Endodermal cell (in vitro differentiated cells): ENCODE measurements at regions not wholly inside any gene's neighbourhood (a gene's known extent, or its start where the extent isn't known, plus 50 kb on each side); places are given as distances from the start of the nearest gene placed in this dataset.
"Not testable (repeated sequence)": the region's sequence is repeated elsewhere in the genome, so short reads cannot be mapped to it uniquely, and the experiment has no call there.

Experiments
- DNase-seq: peaks from one replicate; pipeline ENCODE4 v3.0.0-alpha.2; 2017
- H3K27ac ChIP-seq: 2 replicates; pipeline ENCODE4 v1.5.1; 2013; ENCODE audit warnings: mild to moderate bottlenecking, low read depth, low read length, moderate library complexity
- H3K27me3 ChIP-seq: 2 replicates; pipeline ENCODE4 v1.6.1; 2013; ENCODE audit warnings: mild to moderate bottlenecking, low read length, moderate library complexity; ENCODE audit not compliant: insufficient read depth, control insufficient read depth, poor library complexity, severe bottlenecking
- H3K36me3 ChIP-seq: 2 replicates; pipeline ENCODE4 v1.7.0; 2013; ENCODE audit warnings: mild to moderate bottlenecking, low read length, moderate library complexity; ENCODE audit not compliant: control insufficient read depth, insufficient read depth
- H3K4me1 ChIP-seq: one replicate; pipeline ENCODE4 v1.7.0; 2013; ENCODE audit warnings: low read length; ENCODE audit not compliant: control insufficient read depth, insufficient read depth
- H3K4me3 ChIP-seq: 2 replicates; pipeline ENCODE4 v1.5.1; 2013; ENCODE audit warnings: mild to moderate bottlenecking, low read length, moderate library complexity
- H3K9ac ChIP-seq: 2 replicates; pipeline ENCODE4 v1.6.1; 2013; ENCODE audit warnings: mild to moderate bottlenecking, low read length, moderate library complexity; ENCODE audit not compliant: poor library complexity, severe bottlenecking; ENCODE audit errors: extremely low read depth
- H3K9me3 ChIP-seq: 2 replicates; pipeline ENCODE4 v1.6.1; 2013; ENCODE audit warnings: mild to moderate bottlenecking, low read length, moderate library complexity; ENCODE audit not compliant: control insufficient read depth
- H3K27ac Mint-ChIP-seq: 2 replicates; pipeline ENCODE4 v1.8.0; 2020; ENCODE audit warnings: mixed read lengths
- H3K27me3 Mint-ChIP-seq: 2 replicates; pipeline ENCODE4 v1.8.0; 2021; ENCODE audit warnings: mild to moderate bottlenecking, mixed read lengths; ENCODE audit not compliant: insufficient read depth
- H3K36me3 Mint-ChIP-seq: 2 replicates; pipeline ENCODE4 v1.8.0; 2020; ENCODE audit warnings: low read depth, mixed read lengths
- H3K4me1 Mint-ChIP-seq: 2 replicates; pipeline ENCODE4 v1.8.0; 2020; ENCODE audit warnings: mixed read lengths
- H3K4me3 Mint-ChIP-seq: 2 replicates; pipeline ENCODE4 v1.8.0; 2020; ENCODE audit warnings: mild to moderate bottlenecking, moderate library complexity, mixed read lengths
- H3K9me3 Mint-ChIP-seq: 2 replicates; pipeline ENCODE4 v1.8.0; 2020; ENCODE audit warnings: mild to moderate bottlenecking, mixed read lengths
- CTCF ChIP-seq: fragments of 200-600 bp; sonication (generic); conservative IDR thresholded peaks from 2 replicates; pipeline ENCODE4 v1.5.0; 2021; ENCODE audit warnings: antibody characterized with exemption, mild to moderate bottlenecking
- WGBS, 2 experiments: methylation state at CpG; one replicate each; pipeline versions ENCODE4 v1.1.5 to v1.1.7; 2013; ENCODE audit warnings: missing lambda C conversion rate in 2 of 2, mixed read lengths in 1 of 2; ENCODE audit not compliant: insufficient coverage in 1 of 2, insufficient read length in 1 of 2; 5-methylcytosine and 5-hydroxymethylcytosine counted together

- TF ChIP-seq CTCF: no peak
- DNase-seq: no peak
- H3K9ac ChIP-seq: no peak overlapping the region
- H3K4me3 ChIP-seq: no peak overlapping the region
- Mint-ChIP-seq H3K27ac (no peak overlapping the region), H3K36me3 (no peaks in the 10 kb centered on the region), H3K9me3 (peaks cover 5% of the 10 kb centered on the region), H3K27me3 (no peaks in the 10 kb centered on the region), H3K4me3 (no peak overlapping the region), H3K4me1 (peaks cover 3% of the 10 kb centered on the region)
- H3K36me3 ChIP-seq: no peaks in the 10 kb centered on the region
- H3K27ac ChIP-seq: no peak overlapping the region
- no peaks in the 10 kb centered on the region for H3K9me3 ChIP-seq
- 94% methylated on average over 2 of the region's 2 CpGs; no CpG with 5 or more reads in 1 of the 2 experiments for WGBS, 2 experiments
- no peaks in the 10 kb centered on the region for H3K4me1 ChIP-seq
- H3K27me3 ChIP-seq: no peaks in the 10 kb centered on the region
These were observed 340.7 kb downstream of the ADGRL2 start for GRCh38 chr1:82141390-82141789.

DNA sequence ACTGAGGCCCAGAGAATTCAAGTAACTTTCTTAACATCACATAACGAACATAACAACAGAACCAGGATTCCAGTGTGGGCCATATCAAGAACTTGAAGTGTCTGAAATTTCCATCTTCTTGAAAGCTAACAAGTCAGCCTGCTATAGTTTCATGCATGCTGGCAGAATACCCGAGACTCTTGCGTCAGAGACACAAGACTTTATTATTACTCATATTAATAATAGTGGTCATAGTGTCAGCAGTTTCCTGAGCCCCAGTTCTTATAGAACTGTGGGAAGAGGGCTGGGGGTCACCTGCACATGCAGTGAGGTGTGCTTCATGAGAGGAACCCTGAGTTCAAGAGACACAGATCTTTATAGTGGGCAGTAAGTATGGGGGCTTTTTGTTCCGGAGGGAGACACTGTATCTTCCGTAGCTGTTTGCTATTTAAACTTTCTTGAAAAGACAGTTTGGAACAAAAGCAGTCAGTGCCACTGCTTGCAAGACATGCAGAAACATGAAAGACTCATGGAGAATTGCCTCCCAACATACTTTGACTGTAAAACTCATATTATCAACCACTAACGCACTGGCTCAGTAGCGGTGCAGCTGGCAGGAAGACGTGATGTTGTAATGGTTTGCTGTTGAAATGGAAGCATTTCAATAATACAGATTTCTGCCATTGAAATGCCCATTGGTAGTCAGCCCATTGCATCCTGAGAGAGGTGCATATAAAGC lies 339.2 kb downstream of the ADGRL2 start:
- Mint-ChIP-seq H3K27me3 (no peaks in the 10 kb centered on the region), H3K27ac (no peak overlapping the region), H3K4me1 (peaks cover 3% of the 10 kb centered on the region), H3K9me3 (peaks cover 7% of the 10 kb centered on the region), H3K36me3 (no peaks in the 10 kb centered on the region), H3K4me3 (no peak overlapping the region)
- DNase-seq: no peak
- Histone ChIP-seq H3K27me3 (no peaks in the 10 kb centered on the region), H3K9ac (no peak overlapping the region), H3K27ac (no peak overlapping the region), H3K4me3 (no peak overlapping the region), H3K36me3 (no peaks in the 10 kb centered on the region), H3K4me1 (no peaks in the 10 kb centered on the region), H3K9me3 (no peaks in the 10 kb centered on the region)
- TF ChIP-seq CTCF: no peak
- 95 to 100% methylated on average over 1 to 7 of the region's 8 CpGs for WGBS, 2 experiments

GRCh38 chr1:82136351-82136750 lies 335.6 kb downstream of the ADGRL2 start:
- H3K9ac ChIP-seq, H3K4me3 ChIP-seq, H3K27ac ChIP-seq, H3K27me3 Mint-ChIP-seq, H3K4me1 ChIP-seq, H3K36me3 ChIP-seq, H3K9me3 ChIP-seq, H3K4me1 Mint-ChIP-seq, DNase-seq, H3K36me3 Mint-ChIP-seq, H3K27me3 ChIP-seq: not testable (repeated sequence)
- peak overlapping the region; percentile 57 for H3K4me3 Mint-ChIP-seq
- peak overlapping the region; percentile 89 for H3K27ac Mint-ChIP-seq
- 85 to 93% methylated on average over 9 to 20 of the region's 20 CpGs for whole genome bisulfite sequencing, 2 experiments
- H3K9me3 Mint-ChIP-seq: peaks cover 11% of the 10 kb centered on the region
